ENCODE measurements at regions not wholly inside any gene's neighbourhood (a gene's known extent, or its start where the extent isn't known, plus 50 kb on each side); places are given as distances from the start of the nearest gene placed in this dataset.

DNA sequence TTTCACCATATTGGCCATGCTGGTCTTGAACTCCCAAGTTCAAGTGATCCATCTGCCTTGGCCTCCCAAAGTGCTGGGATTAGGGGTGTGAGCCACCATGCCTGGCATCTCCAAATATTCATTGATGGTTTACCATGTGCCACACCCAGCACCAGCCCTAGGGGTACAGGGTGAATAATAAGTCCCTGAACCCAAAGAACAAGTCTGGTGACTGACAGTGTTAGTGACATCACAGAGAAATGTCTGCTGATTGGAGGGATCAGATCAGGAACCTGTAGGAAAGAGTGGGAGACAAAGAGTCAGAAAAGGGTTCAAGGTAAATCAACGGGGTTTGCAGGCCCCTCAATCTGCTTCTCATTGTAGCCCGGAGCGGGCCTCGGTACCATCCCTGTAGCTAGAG lies 118.4 kb upstream of the NABP1 start:
- DNase-seq = no peak

DNA sequence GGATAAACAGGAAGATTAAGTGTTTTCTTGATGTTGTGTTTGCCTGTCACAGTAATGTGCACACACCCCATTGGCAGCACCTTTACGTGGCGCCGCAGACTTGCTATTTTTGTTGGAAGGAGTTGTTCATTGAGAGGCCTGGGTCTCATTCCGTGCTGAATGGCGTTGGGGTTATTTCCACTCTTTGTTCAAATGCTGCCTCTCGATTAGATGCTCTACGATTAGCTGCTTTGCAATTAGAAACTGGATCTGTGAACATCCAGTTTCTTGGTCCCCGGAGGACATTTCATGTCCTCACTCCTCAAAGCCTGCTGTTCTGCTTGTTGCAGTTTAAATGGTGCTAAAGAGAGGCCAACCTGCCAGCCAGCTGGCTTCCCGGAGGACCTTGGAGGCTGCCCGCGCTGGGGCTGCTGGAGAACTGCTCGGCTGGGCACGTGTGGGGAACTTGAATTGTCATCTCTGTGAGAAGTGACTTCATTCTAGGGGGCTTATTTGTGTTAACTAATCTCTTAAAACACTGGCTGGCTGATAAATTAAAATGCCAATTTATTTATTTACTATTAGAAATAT lies 117.4 kb upstream of the NABP1 start:
- DNase-seq = peak in 1 of 58 donors; percentile 2

DNA sequence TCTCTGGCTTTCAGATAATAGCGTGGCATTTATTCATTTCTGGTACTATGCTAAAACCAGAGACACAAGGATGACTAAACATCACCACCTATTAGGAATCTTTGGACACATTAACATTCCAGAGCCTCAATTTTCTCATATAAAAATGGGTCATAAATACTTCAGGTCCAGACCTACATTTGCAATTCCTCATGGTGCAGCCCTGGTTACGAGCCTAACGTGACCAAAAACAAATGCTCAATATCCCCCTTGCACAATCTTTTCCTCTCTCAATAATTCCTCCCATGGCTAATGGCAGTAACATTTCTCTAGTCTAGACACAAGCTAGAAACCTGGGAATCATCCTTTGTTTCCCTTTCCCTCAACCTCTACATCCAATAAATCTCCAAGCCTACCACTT lies 112.8 kb upstream of the NABP1 start:
- no peak for DNase-seq

DNA sequence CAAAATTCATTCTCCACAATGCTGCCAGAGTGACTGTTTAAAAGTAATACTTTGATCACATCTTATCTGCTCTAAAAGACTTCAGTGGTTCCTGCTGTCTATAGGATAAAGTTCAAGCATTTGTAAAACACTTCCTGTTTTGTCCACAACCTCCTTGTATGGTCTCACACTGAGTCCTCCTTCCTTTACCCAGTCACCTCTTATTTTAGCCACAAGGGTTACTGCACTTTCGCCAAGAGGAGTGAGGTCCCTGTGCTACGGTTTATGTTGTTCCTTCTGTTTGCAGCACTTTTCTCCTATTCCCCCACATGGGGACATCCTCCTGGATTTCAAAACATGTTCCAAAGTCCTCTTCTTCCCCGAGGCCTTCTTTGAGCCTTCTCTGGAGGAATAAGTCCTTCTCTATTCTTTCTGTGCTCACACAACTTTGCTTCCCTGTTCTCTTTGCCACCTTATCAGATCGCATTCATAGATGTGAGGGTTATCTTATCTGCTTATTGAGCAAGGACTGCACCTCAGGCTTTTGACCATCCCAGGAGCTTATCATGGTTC lies 112.2 kb upstream of the NABP1 start:
- DNase-seq = peak in 1 of 58 donors; percentile 1

DNA sequence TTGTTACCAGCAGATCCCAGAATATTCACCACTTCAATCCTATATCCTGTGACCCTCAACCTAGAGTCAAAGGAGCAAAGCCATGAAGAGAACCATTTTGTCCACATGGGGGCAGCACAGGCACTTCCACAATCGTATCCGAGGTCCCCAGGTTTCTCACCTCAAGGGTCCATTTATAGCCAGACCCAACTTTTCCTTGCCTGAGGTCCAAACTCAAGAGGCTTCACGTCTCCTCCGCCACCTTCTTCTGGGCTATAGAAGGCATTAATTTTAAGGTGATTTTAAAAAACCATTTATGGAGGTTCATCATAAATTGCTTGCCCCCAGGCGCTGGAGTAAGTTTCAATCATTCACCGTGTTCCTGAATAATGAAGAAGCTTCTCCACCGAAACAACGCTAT lies 111.6 kb upstream of the NABP1 start:
- peak in 33 of 58 donors; percentile 1 to 64 (median 11) for DNase-seq

DNA sequence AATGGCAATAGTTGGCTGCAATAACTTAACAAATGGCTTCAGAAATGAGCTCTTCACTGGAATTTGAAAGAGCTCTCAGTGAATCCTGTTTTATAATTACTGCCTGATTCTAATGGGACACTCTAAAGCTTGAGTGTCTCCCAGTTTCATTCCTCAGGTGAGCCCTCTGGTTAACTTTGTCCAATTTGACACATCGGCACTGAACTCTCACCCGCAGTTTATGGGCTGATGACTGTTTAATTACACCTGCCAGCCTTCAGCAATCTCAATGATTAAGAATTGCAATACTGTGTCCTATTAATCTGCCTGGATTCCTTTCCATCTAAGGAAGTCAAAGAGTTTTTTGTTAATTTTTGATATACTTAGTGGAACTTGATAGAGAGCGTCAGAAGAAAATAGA lies 110.7 kb upstream of the NABP1 start:
- no peak for DNase-seq

DNA sequence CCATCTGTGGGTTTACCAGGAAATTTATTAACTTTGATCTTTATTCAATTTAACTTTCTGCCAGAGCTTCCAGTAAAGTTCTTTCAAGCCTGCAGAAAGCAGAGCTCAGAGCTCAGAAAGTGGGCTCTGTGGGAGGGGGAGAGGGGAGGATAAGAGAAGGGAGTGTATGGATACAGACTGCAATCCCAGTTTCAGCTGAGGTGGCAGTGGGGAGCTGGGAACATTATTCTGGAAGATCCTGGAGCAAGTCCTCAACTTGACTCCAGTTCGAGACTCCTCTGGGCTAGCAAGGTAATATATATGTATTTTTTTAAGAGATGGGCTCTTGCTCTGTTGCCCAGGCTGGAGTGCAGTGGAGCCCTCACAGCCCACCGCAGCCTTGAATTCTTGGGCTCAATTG lies 108.9 kb upstream of the NABP1 start:
- DNase-seq = no peak

DNA sequence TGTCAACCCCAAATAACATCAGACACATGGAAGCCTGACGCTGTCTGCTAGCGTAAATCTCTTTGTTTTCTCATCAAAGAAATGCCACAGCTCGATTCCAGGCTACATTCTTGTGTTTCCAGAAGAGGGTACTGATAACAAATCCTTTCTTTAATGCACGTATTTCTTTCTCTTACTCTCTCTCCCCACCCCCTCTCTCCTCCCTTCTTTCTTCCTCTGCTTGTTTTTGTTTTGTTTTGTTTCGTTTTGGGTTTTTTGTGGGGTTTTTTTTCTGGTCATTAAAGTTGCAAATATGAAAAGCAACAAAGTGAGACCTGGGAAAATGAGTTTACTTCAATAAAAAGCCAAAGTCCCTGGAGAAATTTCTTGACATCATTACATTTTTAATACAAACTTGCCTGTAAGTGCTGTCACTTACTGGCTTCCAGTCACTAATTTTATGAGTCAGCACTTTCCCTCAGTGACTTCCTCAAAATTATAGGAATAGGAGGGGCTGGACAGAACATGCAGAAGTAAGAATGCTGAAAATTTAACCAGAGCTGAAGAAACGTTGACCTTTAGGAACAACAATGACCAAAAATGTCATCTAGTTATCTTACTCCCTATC lies 106.7 kb upstream of the NABP1 start:
- DNase-seq = peak in 1 of 58 donors; percentile 41

DNA sequence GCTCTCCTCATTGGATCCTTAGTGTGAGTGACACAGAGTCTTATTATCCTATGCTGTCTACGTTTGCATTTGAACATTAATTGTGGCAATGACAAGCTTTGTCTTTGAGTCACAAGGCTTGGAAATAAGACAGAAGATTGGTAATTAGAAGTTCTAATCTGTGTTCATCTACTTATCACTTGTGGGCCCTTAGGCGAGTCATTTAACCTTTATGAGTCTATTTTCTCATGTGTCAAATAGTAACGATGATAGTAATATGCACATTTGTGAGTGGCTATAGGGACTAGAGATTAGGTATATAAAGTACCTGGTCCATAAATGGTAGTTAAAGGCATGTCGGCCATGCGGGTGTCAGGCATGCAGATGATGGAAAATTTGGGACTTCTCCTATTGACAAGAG lies 105.6 kb upstream of the NABP1 start:
- no peak for DNase-seq

DNA sequence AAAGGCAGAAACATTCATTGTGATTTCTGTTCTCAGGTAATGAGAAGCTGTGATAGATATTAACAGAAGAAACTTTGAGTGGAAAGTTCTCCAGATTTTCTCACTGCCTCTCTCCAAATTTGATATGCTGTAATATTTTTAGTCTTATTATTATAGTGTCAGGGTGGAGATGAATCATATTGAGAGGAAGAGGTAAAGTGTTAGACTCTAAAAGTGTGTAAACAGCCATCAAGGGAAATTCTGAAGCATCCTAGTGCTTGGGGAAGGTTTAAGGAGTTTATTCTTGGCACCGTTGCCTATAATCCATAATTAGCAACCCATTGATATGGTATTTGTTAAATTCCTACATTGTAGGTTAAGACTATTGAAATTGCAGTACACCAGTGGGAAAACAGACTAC lies 104.7 kb upstream of the NABP1 start:
- no peak for DNase-seq

DNA sequence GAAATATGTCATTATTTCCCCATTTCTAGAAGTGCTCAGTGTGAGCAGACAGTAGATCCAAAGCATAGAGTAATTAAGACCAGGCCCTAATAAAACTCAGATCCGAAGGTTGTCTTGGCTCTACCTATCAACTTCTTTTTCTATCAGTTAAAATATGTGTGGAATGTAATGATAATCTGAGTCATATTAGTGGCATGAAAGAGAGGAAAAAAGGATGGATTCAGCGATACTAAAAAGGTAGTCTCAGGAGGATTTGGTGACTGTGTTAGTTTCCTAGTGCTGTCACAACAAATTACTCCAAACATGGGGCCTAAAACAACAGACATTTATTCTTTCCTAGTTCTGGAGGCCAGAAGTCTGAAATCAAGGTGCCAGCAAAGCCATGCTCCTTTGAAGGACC lies 103.7 kb upstream of the NABP1 start:
- DNase-seq = no peak

DNA sequence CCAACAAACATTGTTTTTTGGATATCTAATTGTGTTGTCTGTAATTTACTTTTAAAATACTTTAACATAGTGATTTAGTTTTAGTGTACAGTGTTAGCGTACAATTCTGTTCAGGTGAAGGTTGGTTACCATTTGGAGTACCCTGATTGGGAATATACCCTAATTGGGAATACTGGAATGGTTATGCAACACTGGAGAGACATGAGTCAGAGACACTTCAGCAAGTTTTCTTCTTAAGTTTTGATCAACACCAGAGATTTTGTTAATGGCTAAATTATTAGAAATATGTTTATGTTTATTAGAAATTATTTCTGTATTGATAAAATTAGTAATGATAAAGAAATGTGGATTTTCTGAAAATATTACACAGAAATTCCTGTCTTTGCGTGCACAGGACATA lies 100.3 kb upstream of the NABP1 start:
- no peak for DNase-seq

DNA sequence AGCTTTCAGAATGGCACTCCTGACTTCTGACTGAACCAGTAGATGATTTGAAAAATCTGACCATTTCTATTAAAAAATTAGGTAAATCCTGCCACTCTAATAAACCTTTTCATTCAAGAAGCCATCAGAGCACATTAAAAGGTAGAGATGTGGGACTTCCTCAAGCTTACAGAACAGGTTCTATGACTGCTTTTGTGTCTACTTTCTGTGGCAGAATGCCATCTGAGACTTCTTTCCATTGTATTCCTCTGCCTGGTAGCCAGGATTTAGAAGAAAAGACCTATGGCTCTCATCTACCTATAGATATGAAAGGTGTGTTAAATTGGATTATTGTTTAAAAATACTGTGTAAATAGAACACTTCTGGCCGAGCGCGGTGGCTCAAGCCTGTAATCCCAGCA lies 99.9 kb upstream of the NABP1 start:
- no peak for DNase-seq

DNA sequence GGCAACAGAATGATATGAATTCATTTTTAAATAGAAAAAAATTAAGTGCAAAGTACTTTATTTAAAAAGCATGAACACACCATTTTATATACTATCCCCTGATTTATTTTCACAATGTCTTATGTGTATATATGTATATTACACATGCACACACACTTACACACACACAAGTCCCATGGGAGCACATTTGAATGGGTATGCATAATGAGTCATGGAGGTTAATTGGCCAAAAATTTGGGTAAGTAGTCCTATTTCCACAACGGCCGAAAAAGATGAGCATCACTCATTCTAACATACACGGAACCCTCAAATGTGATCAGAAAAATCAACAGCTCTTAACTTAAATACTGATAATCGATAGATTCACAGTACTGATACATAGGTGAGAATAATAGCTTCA lies 97.4 kb upstream of the NABP1 start:
- DNase-seq = no peak

DNA sequence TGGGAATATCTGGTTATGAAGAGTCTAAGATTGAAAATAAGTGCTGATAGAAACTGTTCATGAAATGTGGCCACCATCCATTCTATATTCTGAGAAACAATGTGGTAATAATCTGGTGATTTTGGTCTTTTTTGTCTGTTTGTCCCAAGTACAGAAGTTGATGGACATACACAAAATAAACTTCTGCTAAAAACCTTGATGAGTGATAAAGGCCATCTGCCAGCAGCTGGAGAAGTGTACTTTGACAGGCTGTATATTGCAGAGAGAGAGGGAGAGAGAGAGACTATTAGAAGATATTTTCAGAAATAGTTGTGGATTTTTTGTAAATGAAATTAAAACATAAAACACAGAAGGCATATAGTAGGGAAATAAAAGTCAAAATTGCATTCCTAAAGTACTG lies 96.9 kb upstream of the NABP1 start:
- DNase-seq = no peak

DNA sequence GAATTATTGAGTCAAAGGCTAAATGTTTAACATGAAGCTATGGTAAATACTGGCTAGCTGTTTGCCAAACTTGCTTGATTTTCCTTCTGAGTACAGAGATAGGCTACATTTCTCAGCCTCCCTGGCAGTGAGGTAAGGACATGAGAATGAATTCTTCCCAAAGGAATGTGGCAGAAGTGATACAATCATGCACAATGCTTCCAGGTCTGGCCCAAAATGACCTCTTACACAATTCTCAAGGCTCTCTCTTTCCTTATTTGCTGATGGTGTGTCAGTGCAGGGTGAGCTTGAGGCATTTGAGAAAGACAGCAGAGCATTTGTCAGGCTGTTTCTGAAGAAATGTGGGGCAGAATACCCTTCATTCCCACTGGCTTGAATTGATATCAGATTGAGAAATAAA lies 95.6 kb upstream of the NABP1 start:
- DNase-seq = no peak

DNA sequence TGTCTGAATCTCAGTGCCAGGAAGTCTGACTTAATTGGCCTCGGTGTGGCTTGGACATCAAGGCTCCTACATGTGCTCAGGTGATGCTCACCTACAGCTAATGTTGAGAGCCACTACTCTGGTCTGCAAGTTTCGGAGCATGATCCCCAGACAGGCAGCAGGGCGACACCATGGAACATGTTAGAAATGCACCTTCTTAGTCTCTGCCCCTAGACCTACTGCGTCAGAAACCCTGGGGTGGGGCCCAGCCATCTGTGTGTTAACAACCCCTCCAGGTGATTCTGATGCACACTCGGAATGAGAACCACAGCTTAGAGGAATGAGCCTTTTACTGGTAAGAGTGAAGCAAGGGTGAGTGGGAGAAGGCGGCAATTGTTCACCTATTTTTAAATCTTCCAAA lies 86.9 kb upstream of the NABP1 start:
- no peak for DNase-seq

DNA sequence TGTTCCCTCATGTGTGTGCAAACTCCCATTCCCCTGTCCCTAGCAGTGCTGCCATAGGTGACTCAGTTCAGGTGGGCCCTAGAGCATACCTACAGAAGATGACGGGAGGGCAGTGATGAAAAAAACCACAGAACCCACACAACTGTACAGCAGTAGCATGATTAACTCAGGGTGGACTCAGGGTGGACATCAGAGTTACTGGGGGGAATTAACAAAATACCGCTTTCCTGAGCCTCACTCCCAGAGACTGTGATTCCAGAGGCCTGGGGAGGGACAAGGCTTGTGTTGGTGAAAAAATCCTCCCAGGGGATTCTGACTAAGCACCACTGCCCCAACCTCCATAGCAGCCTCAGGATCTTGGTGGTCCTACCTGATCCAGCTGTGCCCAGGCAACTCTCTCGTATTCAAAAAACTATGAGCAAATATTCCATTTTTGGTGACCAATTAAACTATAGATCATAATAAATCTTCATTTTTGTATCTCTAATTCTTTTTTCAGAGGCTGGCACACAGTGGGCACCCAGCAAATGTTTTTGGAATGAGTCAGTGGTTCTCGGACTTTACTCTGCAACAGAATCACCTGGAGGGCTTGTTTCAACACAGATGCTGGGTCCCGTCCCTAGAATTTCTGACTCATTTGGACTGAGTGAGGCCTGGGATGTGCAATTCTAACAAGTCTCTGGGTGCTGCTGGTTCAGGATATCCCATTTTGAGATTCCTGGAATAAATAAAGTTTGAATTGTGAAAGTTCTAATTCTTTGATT lies 84.1 kb upstream of the NABP1 start:
- no peak for DNase-seq

DNA sequence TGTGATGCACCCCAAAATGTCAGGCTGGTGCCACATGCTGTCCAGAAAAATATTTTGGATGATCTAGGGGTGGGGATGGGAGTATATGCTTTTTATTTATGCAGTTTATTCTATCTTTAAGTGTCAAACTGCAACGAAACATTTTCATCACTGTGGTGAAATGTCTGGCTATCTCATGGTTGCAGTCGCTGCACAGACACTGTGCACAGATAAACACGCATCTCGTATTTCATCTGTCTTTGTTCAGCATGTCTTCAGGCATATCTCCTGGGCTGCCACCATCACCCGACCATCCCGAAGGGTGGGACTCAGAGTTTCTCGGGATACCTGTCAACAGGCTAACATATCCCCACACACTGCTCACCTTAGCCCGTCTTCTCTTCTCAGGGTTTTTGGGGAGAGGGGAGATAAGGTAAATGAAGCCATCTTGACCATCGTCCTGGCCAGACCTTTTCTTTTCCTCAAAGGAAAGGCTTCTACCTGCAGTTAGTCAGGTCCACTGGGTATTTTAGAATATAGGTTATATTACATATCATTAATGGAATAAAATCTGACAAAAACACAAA lies 80.7 kb upstream of the NABP1 start:
- no peak for DNase-seq

DNA sequence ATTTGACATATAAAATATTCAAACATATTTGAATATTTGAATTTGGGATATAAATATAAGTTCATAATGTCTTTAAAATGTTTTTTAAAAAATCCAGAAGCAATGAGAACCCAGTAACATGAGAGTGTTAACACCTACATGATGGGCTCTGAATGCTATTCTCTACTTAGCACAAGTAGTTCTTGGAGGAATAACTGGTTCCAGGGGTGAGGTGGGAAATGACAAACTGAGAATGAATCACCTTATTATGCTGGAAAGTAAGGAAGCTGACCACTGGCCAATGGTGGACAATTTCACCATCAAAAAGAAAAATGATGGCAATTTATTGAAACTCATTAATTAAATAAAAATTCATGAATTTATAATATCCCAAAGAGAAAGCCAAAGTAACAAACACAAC lies 79.6 kb upstream of the NABP1 start:
- DNase-seq = no peak

DNA sequence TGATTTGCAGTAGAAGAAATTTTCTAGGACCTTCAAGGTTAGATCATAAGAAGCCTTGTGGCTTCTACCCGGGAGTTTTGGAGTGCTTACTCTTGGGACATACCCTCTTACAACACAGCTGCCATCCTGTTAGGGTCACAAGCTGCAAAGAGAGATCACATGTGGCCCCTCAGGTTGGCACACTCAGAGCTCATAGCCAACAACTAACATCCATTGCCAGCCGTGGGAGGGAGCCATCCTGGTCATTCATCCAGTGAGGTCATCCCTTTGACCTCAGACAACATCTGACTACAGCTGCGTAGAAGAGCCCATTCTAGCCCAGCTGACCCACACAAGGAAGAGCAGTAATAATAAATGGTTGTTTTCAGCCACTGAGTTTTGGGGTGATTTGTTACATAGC lies 76.9 kb upstream of the NABP1 start:
- no peak for DNase-seq

DNA sequence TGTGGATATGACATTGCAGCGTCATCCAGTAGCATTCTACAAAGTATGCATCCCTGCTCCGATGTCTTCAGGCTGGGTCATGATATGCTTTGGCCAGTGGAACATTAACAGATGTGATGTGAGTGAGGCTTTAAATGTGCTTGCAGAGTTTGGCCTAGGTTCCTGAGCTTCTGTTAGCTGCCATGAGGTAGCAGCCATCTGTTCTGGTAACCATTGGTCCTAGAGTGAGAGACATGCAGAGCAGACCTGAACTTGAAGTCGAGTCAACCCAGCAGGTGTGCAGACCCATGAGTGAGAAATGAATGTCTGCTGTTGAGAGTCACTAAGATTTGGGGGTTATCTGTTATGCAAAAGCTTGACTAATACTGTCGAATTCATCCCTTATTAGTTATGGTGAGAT lies 73.8 kb upstream of the NABP1 start:
- DNase-seq = no peak
